Mesenchymal stem cell (in vitro differentiated cells and primary cell): ENCODE measurements at regions not wholly inside any gene's neighbourhood (a gene's known extent, or its start where the extent isn't known, plus 50 kb on each side); places are given as distances from the start of the nearest gene placed in this dataset.
"Not testable (repeated sequence)": the region's sequence is repeated elsewhere in the genome, so short reads cannot be mapped to it uniquely, and the experiment has no call there.

Experiments
- DNase-seq: peaks from one replicate; pipeline ENCODE4 v3.0.0-alpha.2; 2013
- H2AFZ ChIP-seq: one replicate; pipeline ENCODE4 v1.6.1; 2013; ENCODE audit warnings: low read depth, mild to moderate bottlenecking, control low read depth, inconsistent platforms, low read length, moderate library complexity
- H2AK5ac ChIP-seq: 2 replicates; pipeline ENCODE4 v1.6.1; 2013; ENCODE audit warnings: low read length, moderate library complexity, mild to moderate bottlenecking, inconsistent platforms; ENCODE audit not compliant: severe bottlenecking
- H2BK120ac ChIP-seq: one replicate; pipeline ENCODE4 v1.6.1; 2013; ENCODE audit warnings: low read depth, mild to moderate bottlenecking, inconsistent platforms, low read length, moderate library complexity
- H2BK12ac ChIP-seq, 2 experiments: one replicate each; pipeline ENCODE4 v1.6.1; 2013; ENCODE audit warnings: inconsistent platforms in 2 of 2, low read length in 2 of 2, mild to moderate bottlenecking in 2 of 2, moderate library complexity in 2 of 2, control low read depth in 1 of 2
- H2BK15ac ChIP-seq: one replicate; pipeline ENCODE4 v1.6.1; 2013; ENCODE audit warnings: mild to moderate bottlenecking, low read depth, inconsistent platforms; ENCODE audit not compliant: poor library complexity, severe bottlenecking
- H2BK5ac ChIP-seq: 2 replicates; pipeline ENCODE4 v1.6.1; 2013; ENCODE audit warnings: low read depth, mild to moderate bottlenecking, low read length, control low read depth, inconsistent platforms; ENCODE audit not compliant: poor library complexity, severe bottlenecking
- H3K14ac ChIP-seq, 2 experiments: one replicate each; pipeline ENCODE4 v1.6.1; 2013; ENCODE audit warnings: inconsistent platforms in 2 of 2, low read length in 2 of 2, control low read depth in 1 of 2, mild to moderate bottlenecking in 1 of 2, moderate library complexity in 1 of 2
- H3K18ac ChIP-seq, 2 experiments: one replicate each; pipeline ENCODE4 v1.6.1; 2013; ENCODE audit warnings: inconsistent platforms in 2 of 2, low read length in 2 of 2, control low read depth in 1 of 2, low read depth in 1 of 2, mild to moderate bottlenecking in 1 of 2
- H3K23ac ChIP-seq, 2 experiments: one replicate each; pipeline ENCODE4 v1.6.1; 2013; ENCODE audit warnings: inconsistent platforms in 2 of 2, low read length in 2 of 2, mild to moderate bottlenecking in 2 of 2, moderate library complexity in 2 of 2, control low read depth in 1 of 2
- H3K27ac ChIP-seq: 2 replicates; pipeline ENCODE4 v1.5.1; 2013; ENCODE audit warnings: mild to moderate bottlenecking, moderate library complexity, low read length, control low read depth, inconsistent platforms; ENCODE audit not compliant: poor library complexity, severe bottlenecking
- H3K27me3 ChIP-seq, 2 experiments: 2 replicates each; pipeline versions ENCODE4 v1.6.1 to v1.7.0; 2013; ENCODE audit warnings: low read length in 2 of 2, mild to moderate bottlenecking in 2 of 2, moderate library complexity in 2 of 2, control low read depth in 1 of 2, inconsistent platforms in 1 of 2; ENCODE audit not compliant: control insufficient read depth in 1 of 2, insufficient read depth in 1 of 2
- H3K36me3 ChIP-seq, 2 experiments: 2 replicates each; pipeline versions ENCODE4 v1.6.1 to v1.7.0; 2013; ENCODE audit warnings: low read length in 2 of 2, control low read depth in 1 of 2, inconsistent platforms in 1 of 2, low read depth in 1 of 2, mild to moderate bottlenecking in 1 of 2; ENCODE audit not compliant: insufficient read depth in 2 of 2, control insufficient read depth in 1 of 2
- H3K4ac ChIP-seq, 2 experiments: one replicate each; pipeline ENCODE4 v1.6.1; 2013; ENCODE audit warnings: inconsistent platforms in 2 of 2, low read length in 2 of 2, mild to moderate bottlenecking in 2 of 2, moderate library complexity in 2 of 2, control low read depth in 1 of 2, low read depth in 1 of 2
- H3K4me1 ChIP-seq: 2 replicates; pipeline ENCODE4 v1.6.1; 2013; ENCODE audit warnings: low read depth, low read length, control low read depth; ENCODE audit not compliant: control insufficient read depth, insufficient read depth
- H3K4me2 ChIP-seq: 2 replicates; pipeline ENCODE4 v1.6.1; 2013; ENCODE audit warnings: low read length, mild to moderate bottlenecking, inconsistent platforms; ENCODE audit not compliant: poor library complexity, severe bottlenecking
- H3K4me3 ChIP-seq, 2 experiments: 2 replicates each; pipeline versions ENCODE4 v1.5.1 to v1.7.0; 2013; ENCODE audit warnings: low read length in 2 of 2, mild to moderate bottlenecking in 2 of 2, control low read depth in 1 of 2, low read depth in 1 of 2; ENCODE audit not compliant: insufficient read depth in 1 of 2
- H3K79me1 ChIP-seq: replicated peaks from 2 replicates; pipeline ENCODE4 v1.6.1; 2013; ENCODE audit warnings: mild to moderate bottlenecking, control low read depth, low read length, inconsistent platforms; ENCODE audit not compliant: poor library complexity, severe bottlenecking
- H3K9ac ChIP-seq: 2 replicates; pipeline ENCODE4 v1.7.0; 2013; ENCODE audit warnings: mild to moderate bottlenecking, low read length, moderate library complexity
- H3K9me3 ChIP-seq: 2 replicates; pipeline ENCODE4 v1.7.0; 2013; ENCODE audit warnings: mild to moderate bottlenecking, low read length; ENCODE audit not compliant: control insufficient read depth
- H4K8ac ChIP-seq: one replicate; pipeline ENCODE4 v1.6.1; 2013; ENCODE audit warnings: inconsistent platforms, mild to moderate bottlenecking, low read length, moderate library complexity
- H4K91ac ChIP-seq: one replicate; pipeline ENCODE4 v1.6.1; 2013; ENCODE audit warnings: mild to moderate bottlenecking, low read length, inconsistent platforms
- WGBS: methylation state at CpG from one replicate; pipeline ENCODE4 v1.1.7; 2013; ENCODE audit warnings: mixed read lengths; 5-methylcytosine and 5-hydroxymethylcytosine counted together

GRCh38 chr6:144675231-144675861 is 390.2 kb downstream of the UTRN start:
- Histone ChIP-seq H2BK12ac (peak overlapping the region in 1 of 2 experiments; percentile 25), H2BK15ac (no peak overlapping the region), H3K4me2 (peak overlapping the region; percentile 39), H3K79me1 (peaks cover 5% of the 10 kb centered on the region), H3K23ac (no peak overlapping the region), H2BK120ac (no peak overlapping the region), H3K9me3 (peaks cover 22% of the 10 kb centered on the region), H3K4me3 (no peak overlapping the region), H3K9ac (no peak overlapping the region), H3K18ac (peak overlapping the region in 1 of 2 experiments; percentile 34), H3K36me3 (no peaks in the 10 kb centered on the region), H3K27me3 (no peaks in the 10 kb centered on the region), H3K27ac (peak overlapping the region; percentile 43), H3K4ac (no peak overlapping the region), H3K14ac (peak overlapping the region in 1 of 2 experiments; percentile 55), H4K91ac (no peak overlapping the region), H2AFZ (no peak overlapping the region), H2AK5ac (peak overlapping the region; percentile 23), H3K4me1 (peaks cover 7% of the 10 kb centered on the region), H4K8ac (peak overlapping the region; percentile 64), H2BK5ac (no peak overlapping the region)
- DNase-seq = peak; percentile 69
- 90% methylated on average over 5 of the region's 6 CpGs for WGBS

GRCh38 chr6:144676310-144676709 is 391.2 kb downstream of the UTRN start:
- H3K4ac ChIP-seq, H3K79me1 ChIP-seq, H2AFZ ChIP-seq, H2BK15ac ChIP-seq, H3K23ac ChIP-seq, H4K91ac ChIP-seq, H3K9ac ChIP-seq, H3K4me3 ChIP-seq, H2AK5ac ChIP-seq, H3K36me3 ChIP-seq, H3K4me1 ChIP-seq, H2BK120ac ChIP-seq, H3K27me3 ChIP-seq, H2BK5ac ChIP-seq, H3K14ac ChIP-seq, H4K8ac ChIP-seq, H2BK12ac ChIP-seq, H3K27ac ChIP-seq, H3K4me2 ChIP-seq, H3K18ac ChIP-seq, DNase-seq: not testable (repeated sequence)
- peaks cover 15% of the 10 kb centered on the region for H3K9me3 ChIP-seq
- 100% methylated on average over 1 of the region's 3 CpGs for WGBS

GRCh38 chr6:144677263-144677662 is 392.1 kb downstream of the UTRN start:
- not testable (repeated sequence) for H3K4me1 ChIP-seq, H3K9ac ChIP-seq, H4K91ac ChIP-seq, H3K18ac ChIP-seq, H4K8ac ChIP-seq, H3K27me3 ChIP-seq, H3K14ac ChIP-seq, H3K79me1 ChIP-seq, H2BK15ac ChIP-seq, DNase-seq, H2AFZ ChIP-seq, H3K23ac ChIP-seq, H2BK120ac ChIP-seq, H2AK5ac ChIP-seq, H3K4ac ChIP-seq, H2BK12ac ChIP-seq, H2BK5ac ChIP-seq, H3K4me3 ChIP-seq, H3K4me2 ChIP-seq, H3K27ac ChIP-seq
- peaks cover 0 to 12% of the 10 kb centered on the region in 2 experiments for H3K36me3 ChIP-seq
- whole genome bisulfite sequencing = 100% methylated on average over 4 of the region's 4 CpGs
- H3K9me3 ChIP-seq = peaks cover 10% of the 10 kb centered on the region

- Histone ChIP-seq H3K9me3 (peaks cover 7% of the 10 kb centered on the region), H3K23ac (no peak overlapping the region), H2BK15ac (no peak overlapping the region), H2AFZ (no peak overlapping the region), H4K91ac (no peak overlapping the region), H3K14ac (no peak overlapping the region), H4K8ac (no peak overlapping the region), H3K18ac (no peak overlapping the region), H2BK5ac (no peak overlapping the region), H3K4ac (no peak overlapping the region), H3K4me2 (no peak overlapping the region), H3K27ac (no peak overlapping the region), H3K4me1 (peaks cover 7% of the 10 kb centered on the region), H3K79me1 (peaks cover 12% of the 10 kb centered on the region), H3K36me3 (peaks cover 4 to 15% of the 10 kb centered on the region in 2 experiments), H3K9ac (peak overlapping the region; percentile 25), H2BK120ac (no peak overlapping the region), H3K27me3 (no peaks in the 10 kb centered on the region), H2BK12ac (no peak overlapping the region), H3K4me3 (no peak overlapping the region), H2AK5ac (no peak overlapping the region)
- WGBS = 100% methylated on average over 1 of the region's 1 CpG
- DNase-seq = no peak
Measured at GRCh38 chr6:144678844-144679243, 393.7 kb downstream of the UTRN start.
